Chondrocyte (in vitro differentiated cells): ENCODE measurements at regions not wholly inside any gene's neighbourhood (a gene's known extent, or its start where the extent isn't known, plus 50 kb on each side); places are given as distances from the start of the nearest gene placed in this dataset.
"Not testable (repeated sequence)": the region's sequence is repeated elsewhere in the genome, so short reads cannot be mapped to it uniquely, and the experiment has no call there.

Source experiments
- DNase-seq: peaks from one replicate; pipeline ENCODE4 v3.0.0; 2021; ENCODE audit warnings: mixed read lengths, low spot score
- H3K27ac Mint-ChIP-seq: one replicate; pipeline ENCODE4 v1.8.0; 2021; ENCODE audit warnings: mild to moderate bottlenecking, moderate library complexity, mixed read lengths; ENCODE audit not compliant: unreplicated experiment
- H3K27me3 Mint-ChIP-seq: 2 replicates; pipeline ENCODE4 v1.8.0; 2021; ENCODE audit warnings: low read depth, mixed read lengths
- H3K36me3 Mint-ChIP-seq: 2 replicates; pipeline ENCODE4 v1.8.0; 2021; ENCODE audit warnings: low read depth, mixed read lengths
- H3K4me1 Mint-ChIP-seq: 2 replicates; pipeline ENCODE4 v1.8.0; 2021; ENCODE audit warnings: low read depth, mild to moderate bottlenecking, mixed read lengths
- H3K4me3 Mint-ChIP-seq: one replicate; pipeline ENCODE4 v1.8.0; 2021; ENCODE audit warnings: mild to moderate bottlenecking, moderate library complexity, mixed read lengths; ENCODE audit not compliant: unreplicated experiment
- H3K9me3 Mint-ChIP-seq: 2 replicates; pipeline ENCODE4 v1.8.0; 2021; ENCODE audit warnings: low read depth, mixed read lengths
- TF ChIP-seq, protein P1 (sequence below): fragments of 200-600 bp; sonication (generic); IDR thresholded peaks from 2 replicates; pipeline ENCODE4 v1.5.0; 2021; ENCODE audit warnings: antibody characterized with exemption, mild to moderate bottlenecking, moderate library complexity

DNA sequence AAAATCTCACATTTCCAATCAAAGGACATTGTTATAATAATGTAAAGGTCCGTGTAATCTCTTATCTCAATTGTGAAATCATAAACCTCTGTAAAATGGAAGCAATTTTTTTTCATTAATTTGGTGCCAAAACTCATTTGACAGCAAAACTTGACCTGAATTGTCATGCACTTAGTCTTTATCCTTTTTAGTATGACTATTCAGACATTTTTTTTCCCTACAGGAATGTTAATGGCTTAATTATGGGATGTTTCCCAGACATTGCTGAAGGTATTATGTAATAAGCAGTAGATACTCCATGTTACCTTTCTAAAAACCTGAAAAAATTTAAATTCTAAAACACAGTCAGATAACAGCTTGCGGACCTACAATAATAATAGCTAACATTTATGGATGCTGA lies 228.9 kb downstream of the LHFPL1 start:
- no peaks in the 10 kb centered on the region for H3K36me3 Mint-ChIP-seq
- TF ChIP-seq, protein P1, sequence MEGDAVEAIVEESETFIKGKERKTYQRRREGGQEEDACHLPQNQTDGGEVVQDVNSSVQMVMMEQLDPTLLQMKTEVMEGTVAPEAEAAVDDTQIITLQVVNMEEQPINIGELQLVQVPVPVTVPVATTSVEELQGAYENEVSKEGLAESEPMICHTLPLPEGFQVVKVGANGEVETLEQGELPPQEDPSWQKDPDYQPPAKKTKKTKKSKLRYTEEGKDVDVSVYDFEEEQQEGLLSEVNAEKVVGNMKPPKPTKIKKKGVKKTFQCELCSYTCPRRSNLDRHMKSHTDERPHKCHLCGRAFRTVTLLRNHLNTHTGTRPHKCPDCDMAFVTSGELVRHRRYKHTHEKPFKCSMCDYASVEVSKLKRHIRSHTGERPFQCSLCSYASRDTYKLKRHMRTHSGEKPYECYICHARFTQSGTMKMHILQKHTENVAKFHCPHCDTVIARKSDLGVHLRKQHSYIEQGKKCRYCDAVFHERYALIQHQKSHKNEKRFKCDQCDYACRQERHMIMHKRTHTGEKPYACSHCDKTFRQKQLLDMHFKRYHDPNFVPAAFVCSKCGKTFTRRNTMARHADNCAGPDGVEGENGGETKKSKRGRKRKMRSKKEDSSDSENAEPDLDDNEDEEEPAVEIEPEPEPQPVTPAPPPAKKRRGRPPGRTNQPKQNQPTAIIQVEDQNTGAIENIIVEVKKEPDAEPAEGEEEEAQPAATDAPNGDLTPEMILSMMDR = no peak
- no peak for DNase-seq
- no peaks in the 10 kb centered on the region for H3K4me1 Mint-ChIP-seq
- no peak overlapping the region for H3K27ac Mint-ChIP-seq
- no peaks in the 10 kb centered on the region for H3K27me3 Mint-ChIP-seq
- peaks cover 3% of the 10 kb centered on the region for H3K9me3 Mint-ChIP-seq
- no peak overlapping the region for H3K4me3 Mint-ChIP-seq

DNA sequence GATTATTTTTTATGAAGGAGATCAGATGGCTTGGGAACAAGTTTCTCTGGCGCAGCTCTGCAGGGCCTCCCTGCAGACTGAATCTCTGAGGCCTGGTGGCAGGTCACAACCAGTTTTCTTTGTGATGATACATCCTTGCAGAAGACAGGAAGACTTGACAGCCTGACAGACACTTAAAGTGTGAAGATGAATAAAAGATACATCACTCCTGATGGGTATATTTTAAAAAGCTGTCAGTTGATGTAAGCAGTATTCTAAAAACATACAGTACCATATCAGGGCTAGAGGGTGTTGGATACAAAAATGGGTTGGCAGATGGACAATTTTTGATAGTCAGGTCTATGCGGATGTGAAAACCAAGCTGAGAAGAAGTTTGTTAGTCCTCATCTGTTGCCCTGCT lies 239.5 kb downstream of the LHFPL1 start:
- Mint-ChIP-seq H3K9me3 (peaks cover 10% of the 10 kb centered on the region), H3K36me3 (no peaks in the 10 kb centered on the region), H3K27ac (no peak overlapping the region), H3K4me1 (no peaks in the 10 kb centered on the region), H3K4me3 (no peak overlapping the region), H3K27me3 (no peaks in the 10 kb centered on the region)
- TF ChIP-seq, protein P1 = no peak
- no peak for DNase-seq

DNA sequence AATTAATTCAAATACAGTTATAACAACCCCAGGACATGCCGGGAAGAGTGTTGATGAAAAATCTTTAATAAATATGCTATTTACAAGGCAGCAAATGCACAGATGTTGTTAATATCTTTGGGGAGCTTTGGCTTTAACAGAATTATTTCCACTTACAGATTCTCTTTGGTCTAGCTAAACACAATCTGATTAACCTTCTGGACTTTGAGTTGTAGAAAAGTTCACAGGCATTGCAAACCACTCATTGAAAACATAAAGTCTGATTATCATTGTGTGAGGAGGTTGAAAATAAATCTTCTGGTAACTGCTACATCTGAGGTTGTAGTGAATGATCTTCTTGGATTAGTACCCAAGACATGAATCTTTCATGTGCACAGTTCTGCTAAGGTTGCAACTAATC lies 255.6 kb downstream of the LHFPL1 start:
- TF ChIP-seq, protein P1 = no peak
- H3K27me3 Mint-ChIP-seq = peaks cover 3% of the 10 kb centered on the region
- DNase-seq = no peak
- H3K4me1 Mint-ChIP-seq = no peaks in the 10 kb centered on the region
- no peak overlapping the region for H3K4me3 Mint-ChIP-seq
- H3K9me3 Mint-ChIP-seq = no peaks in the 10 kb centered on the region
- no peak overlapping the region for H3K27ac Mint-ChIP-seq
- H3K36me3 Mint-ChIP-seq = no peaks in the 10 kb centered on the region

DNA sequence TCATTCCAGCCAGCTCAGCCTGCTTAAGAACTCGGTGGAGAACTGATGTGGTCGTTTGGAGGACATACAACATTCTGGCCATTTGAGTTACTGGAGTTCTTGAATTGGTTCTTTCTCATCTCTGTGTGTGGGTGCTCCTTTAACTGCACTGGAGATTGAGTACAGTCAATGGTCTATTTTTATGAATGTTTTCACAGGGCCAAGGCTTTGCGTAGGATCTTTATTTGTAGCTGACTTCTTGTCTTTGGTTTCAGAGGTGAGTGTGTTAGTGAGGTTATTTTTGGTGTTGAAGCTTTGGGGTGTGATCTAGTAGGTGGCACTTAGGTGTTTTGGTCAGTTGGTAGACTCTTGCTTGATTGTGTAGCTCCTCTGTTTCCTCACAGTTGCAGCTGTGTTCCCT lies 288.4 kb downstream of the LHFPL1 start:
- TF ChIP-seq, protein P1 = no peak
- Mint-ChIP-seq H3K27me3 (peaks cover 2% of the 10 kb centered on the region), H3K27ac (no peak overlapping the region), H3K4me1 (no peaks in the 10 kb centered on the region), H3K36me3 (no peaks in the 10 kb centered on the region), H3K4me3 (no peak overlapping the region), H3K9me3 (peaks cover 10% of the 10 kb centered on the region)
- no peak for DNase-seq

DNA sequence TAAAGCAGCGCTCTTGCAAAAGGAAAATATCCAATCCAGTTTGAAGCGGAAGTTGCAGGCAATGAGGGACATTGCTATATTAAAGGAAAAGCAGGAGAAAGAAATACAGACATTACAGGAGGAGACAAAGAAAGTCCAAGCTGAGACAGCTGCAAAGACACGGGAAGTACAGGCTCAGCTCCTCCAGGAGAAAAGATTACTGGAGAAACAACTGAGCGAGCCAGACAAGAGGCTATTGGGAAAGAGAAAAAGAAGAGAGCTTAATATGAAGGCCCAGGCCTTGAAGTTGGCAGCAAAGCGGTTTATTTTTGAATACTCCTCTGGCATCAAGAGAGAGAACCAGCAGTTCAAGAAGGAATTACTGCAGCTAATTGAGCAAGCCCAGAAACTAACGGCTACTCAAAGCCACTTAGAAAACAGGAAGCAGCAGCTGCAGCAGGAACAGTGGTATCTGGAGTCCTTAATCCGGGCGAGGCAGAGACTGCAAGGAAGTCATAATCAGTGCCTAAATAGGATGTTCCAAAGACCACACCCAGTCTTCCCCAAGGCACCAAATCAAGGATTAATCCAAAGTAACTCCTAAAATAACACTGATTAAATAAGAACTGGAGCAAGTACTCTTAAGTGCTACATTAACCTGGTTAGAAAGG lies 298.0 kb downstream of the LHFPL1 start:
- not testable (repeated sequence) for DNase-seq, H3K4me1 Mint-ChIP-seq, H3K4me3 Mint-ChIP-seq, H3K9me3 Mint-ChIP-seq, H3K36me3 Mint-ChIP-seq, H3K27me3 Mint-ChIP-seq, H3K27ac Mint-ChIP-seq
